ENCODE measurements at regions not wholly inside any gene's neighbourhood (a gene's known extent, or its start where the extent isn't known, plus 50 kb on each side); places are given as distances from the start of the nearest gene placed in this dataset.

GRCh38 chr6:108766886-108767285, 81.3 kb upstream of the ARMC2 start:
- no peak for ATAC-seq
- 90% methylated on average over 6 of the region's 6 CpGs for WGBS
- H3K9me3 ChIP-seq (ENCODE audit: control insufficient read depth, low read length) = no peaks in the 10 kb centered on the region

GRCh38 chr6:108767418-108768165, 80.6 kb upstream of the ARMC2 start:
- Histone ChIP-seq H3K27me3 (ENCODE audit: control insufficient read depth, insufficient read depth) (no peaks in the 10 kb centered on the region), H3K9me3 (ENCODE audit: control insufficient read depth, low read length) (no peaks in the 10 kb centered on the region), H3K4me1 (ENCODE audit: control insufficient read depth, insufficient read depth, low read length) (peaks cover 3% of the 10 kb centered on the region), H3K4me3 (ENCODE audit: low read length) (no peak overlapping the region), H3K27ac (ENCODE audit: low read length) (no peak overlapping the region)
- intact Hi-C loops (cut with DNase I) = no loop called here
- 88% methylated on average over 7 of the region's 7 CpGs for WGBS
- ATAC-seq (no peak), DNase-seq (no peak)

More at GRCh38 chr6:108766886-108767285, 81.3 kb upstream of the ARMC2 start:
- no peak overlapping the region for H3K27ac ChIP-seq (ENCODE audit: low read length)
- intact Hi-C loops (cut with DNase I) = no loop called here
- no peaks in the 10 kb centered on the region for H3K27me3 ChIP-seq (ENCODE audit: control insufficient read depth, insufficient read depth)
- DNase-seq = no peak
- peaks cover 3% of the 10 kb centered on the region for H3K4me1 ChIP-seq (ENCODE audit: control insufficient read depth, insufficient read depth, low read length)
- H3K4me3 ChIP-seq (ENCODE audit: low read length) = no peak overlapping the region

GRCh38 chr6:108768166-108768555, 80.1 kb upstream of the ARMC2 start:
- no peak overlapping the region for H3K27ac ChIP-seq (ENCODE audit: low read length)
- peaks cover 3% of the 10 kb centered on the region for H3K4me1 ChIP-seq (ENCODE audit: control insufficient read depth, insufficient read depth, low read length)
- DNase-seq (no peak), ATAC-seq (no peak)
- no peaks in the 10 kb centered on the region for H3K27me3 ChIP-seq (ENCODE audit: control insufficient read depth, insufficient read depth)
- 90% methylated on average over 1 of the region's 1 CpG for WGBS
- no peaks in the 10 kb centered on the region for H3K9me3 ChIP-seq (ENCODE audit: control insufficient read depth, low read length)
- no peak overlapping the region for H3K4me3 ChIP-seq (ENCODE audit: low read length)
- intact Hi-C loops (cut with DNase I) = no loop called here

GRCh38 chr6:108768792-108769524, 79.3 kb upstream of the ARMC2 start:
- Histone ChIP-seq H3K27ac (ENCODE audit: low read length) (no peak overlapping the region), H3K9me3 (ENCODE audit: control insufficient read depth, low read length) (no peaks in the 10 kb centered on the region), H3K27me3 (ENCODE audit: control insufficient read depth, insufficient read depth) (no peaks in the 10 kb centered on the region), H3K4me1 (ENCODE audit: control insufficient read depth, insufficient read depth, low read length) (peaks cover 3% of the 10 kb centered on the region), H3K4me3 (ENCODE audit: low read length) (no peak overlapping the region)
- DNase-seq = no peak
- WGBS = 92% methylated on average over 10 of the region's 10 CpGs
- no peak for ATAC-seq
- intact Hi-C loops (cut with DNase I) = no loop called here

GRCh38 chr6:108771421-108771820, 76.8 kb upstream of the ARMC2 start:
- DNase-seq (no peak), ATAC-seq (peak in 1 of 2 donors; percentile 46)
- H3K4me1 ChIP-seq (ENCODE audit: control insufficient read depth, insufficient read depth, low read length) = no peaks in the 10 kb centered on the region
- H3K27ac ChIP-seq (ENCODE audit: low read length) = no peak overlapping the region
- H3K27me3 ChIP-seq (ENCODE audit: control insufficient read depth, insufficient read depth) = no peaks in the 10 kb centered on the region
- H3K9me3 ChIP-seq (ENCODE audit: control insufficient read depth, low read length) = no peaks in the 10 kb centered on the region
- intact Hi-C loops (cut with DNase I) = no loop called here
- H3K4me3 ChIP-seq (ENCODE audit: low read length) = no peak overlapping the region
- WGBS = 70% methylated on average over 1 of the region's 1 CpG

GRCh38 chr6:108774555-108774954, 73.7 kb upstream of the ARMC2 start:
- DNase-seq (no peak), ATAC-seq (no peak)
- 93% methylated on average over 3 of the region's 3 CpGs for WGBS
- Histone ChIP-seq H3K4me1 (ENCODE audit: control insufficient read depth, insufficient read depth, low read length) (no peaks in the 10 kb centered on the region), H3K9me3 (ENCODE audit: control insufficient read depth, low read length) (no peaks in the 10 kb centered on the region), H3K4me3 (ENCODE audit: low read length) (no peak overlapping the region), H3K27ac (ENCODE audit: low read length) (no peak overlapping the region), H3K27me3 (ENCODE audit: control insufficient read depth, insufficient read depth) (no peaks in the 10 kb centered on the region)
- intact Hi-C loops (cut with DNase I) = no loop called here

GRCh38 chr6:108777536-108777935, 70.7 kb upstream of the ARMC2 start:
- no peak for ATAC-seq
- Histone ChIP-seq H3K27ac (ENCODE audit: low read length) (no peak overlapping the region), H3K27me3 (ENCODE audit: control insufficient read depth, insufficient read depth) (no peaks in the 10 kb centered on the region), H3K9me3 (ENCODE audit: control insufficient read depth, low read length) (no peaks in the 10 kb centered on the region), H3K4me3 (ENCODE audit: low read length) (no peak overlapping the region), H3K4me1 (ENCODE audit: control insufficient read depth, insufficient read depth, low read length) (no peaks in the 10 kb centered on the region)
- no peak for DNase-seq
- WGBS = 89% methylated on average over 5 of the region's 5 CpGs
- intact Hi-C loops (cut with DNase I) = no loop called here

- Histone ChIP-seq H3K9me3 (ENCODE audit: control insufficient read depth, low read length) (no peaks in the 10 kb centered on the region), H3K27me3 (ENCODE audit: control insufficient read depth, insufficient read depth) (no peaks in the 10 kb centered on the region), H3K4me1 (ENCODE audit: control insufficient read depth, insufficient read depth, low read length) (no peaks in the 10 kb centered on the region), H3K27ac (ENCODE audit: low read length) (no peak overlapping the region), H3K4me3 (ENCODE audit: low read length) (no peak overlapping the region)
- no peak for ATAC-seq
- intact Hi-C loops (cut with DNase I) = no loop called here
- DNase-seq = no peak
- 82% methylated on average over 7 of the region's 7 CpGs for WGBS
Measured at GRCh38 chr6:108778421-108779186, 69.6 kb upstream of the ARMC2 start.

GRCh38 chr6:108779536-108780275, 68.5 kb upstream of the ARMC2 start:
- no peaks in the 10 kb centered on the region for H3K27me3 ChIP-seq (ENCODE audit: control insufficient read depth, insufficient read depth)
- H3K9me3 ChIP-seq (ENCODE audit: control insufficient read depth, low read length) = no peaks in the 10 kb centered on the region
- no peak for ATAC-seq
- no peak for DNase-seq
- no peaks in the 10 kb centered on the region for H3K4me1 ChIP-seq (ENCODE audit: control insufficient read depth, insufficient read depth, low read length)
- intact Hi-C loops (cut with DNase I) = loop anchor here (2.0 to 10.0 kb wide), 4 partner anchors 217 to 237 kb away; partner anchors contain the start of gene FOXO3 (in 1 of the 4)
- no peak overlapping the region for H3K27ac ChIP-seq (ENCODE audit: low read length)
- H3K4me3 ChIP-seq (ENCODE audit: low read length) = no peak overlapping the region
- 76% methylated on average over 6 of the region's 6 CpGs for WGBS

GRCh38 chr6:108780784-108781183, 67.4 kb upstream of the ARMC2 start:
- 86% methylated on average over 6 of the region's 6 CpGs for WGBS
- H3K4me1 ChIP-seq (ENCODE audit: control insufficient read depth, insufficient read depth, low read length) = no peaks in the 10 kb centered on the region
- H3K4me3 ChIP-seq (ENCODE audit: low read length) = no peak overlapping the region
- intact Hi-C loops (cut with DNase I) = loop anchor here (2.0 to 10.0 kb wide), 4 partner anchors 218 to 238 kb away; partner anchors contain the start of gene FOXO3 (in 1 of the 4)
- no peak for DNase-seq
- no peaks in the 10 kb centered on the region for H3K9me3 ChIP-seq (ENCODE audit: control insufficient read depth, low read length)
- ATAC-seq = no peak
- no peaks in the 10 kb centered on the region for H3K27me3 ChIP-seq (ENCODE audit: control insufficient read depth, insufficient read depth)
- H3K27ac ChIP-seq (ENCODE audit: low read length) = no peak overlapping the region

Data from right cardiac atrium (tissue), 5 donors.